GM19239 (cell line): ENCODE measurements at regions not wholly inside any gene's neighbourhood (a gene's known extent, or its start where the extent isn't known, plus 50 kb on each side); places are given as distances from the start of the nearest gene placed in this dataset.

Experiments used
- DNase-seq: peaks from one replicate; pipeline ENCODE4 v3.0.0; 2011; ENCODE audit warnings: low spot score; ENCODE audit not compliant: insufficient read length
- FAIRE-seq: peaks from 2 replicates; lab custom pipeline; 2011; peaks lifted over from hg19 to GRCh38; lab: Jason Lieb, UNC

- FAIRE-seq (peak; percentile 14), DNase-seq (no peak)
Observed at GRCh38 chr15:31258260-31258659, 68.4 kb upstream of the KLF13 start.

GRCh38 chr15:31259562-31260252, 66.9 kb upstream of the KLF13 start:
- FAIRE-seq (no peak), DNase-seq (no peak)

GRCh38 chr15:31260646-31261265, 65.9 kb upstream of the KLF13 start:
- FAIRE-seq (no peak), DNase-seq (no peak)

GRCh38 chr15:31261266-31262142, 65.1 kb upstream of the KLF13 start:
- DNase-seq = no peak
- FAIRE-seq = no peak

- no peak for DNase-seq
- FAIRE-seq = no peak
Observed at GRCh38 chr15:31262143-31262530, 64.5 kb upstream of the KLF13 start.

- FAIRE-seq (no peak), DNase-seq (no peak)
Observed at GRCh38 chr15:31262901-31263671, 63.5 kb upstream of the KLF13 start.

- FAIRE-seq (peak; percentile 99), DNase-seq (no peak)
Observed at GRCh38 chr15:31263751-31264558, 62.7 kb upstream of the KLF13 start.

GRCh38 chr15:31264559-31265089, 62.0 kb upstream of the KLF13 start:
- DNase-seq (no peak), FAIRE-seq (no peak)

- FAIRE-seq (peak; percentile 37), DNase-seq (no peak)
Observed at GRCh38 chr15:31265090-31265870, 61.4 kb upstream of the KLF13 start.

GRCh38 chr15:31265871-31266711, 60.5 kb upstream of the KLF13 start:
- peak; percentile 99 for FAIRE-seq

GRCh38 chr15:31266712-31267111, 59.9 kb upstream of the KLF13 start:
- FAIRE-seq (no peak), DNase-seq (no peak)

More at GRCh38 chr15:31265871-31266711, 60.5 kb upstream of the KLF13 start:
- DNase-seq = peak; percentile 71

GRCh38 chr15:31267161-31268107, 59.2 kb upstream of the KLF13 start:
- no peak for DNase-seq
- peak; percentile 77 for FAIRE-seq

GRCh38 chr15:31268108-31268501, 58.5 kb upstream of the KLF13 start:
- no peak for FAIRE-seq
- DNase-seq = no peak

GRCh38 chr15:31268911-31269784, 57.5 kb upstream of the KLF13 start:
- DNase-seq (no peak), FAIRE-seq (no peak)

- DNase-seq (no peak), FAIRE-seq (no peak)
Observed at GRCh38 chr15:31269816-31270575, 56.6 kb upstream of the KLF13 start.
